ENCODE measurements at regions not wholly inside any gene's neighbourhood (a gene's known extent, or its start where the extent isn't known, plus 50 kb on each side); places are given as distances from the start of the nearest gene placed in this dataset.
A peak's percentile ranks its signal among the peaks of the same experiment; 100 is the strongest.

DNA sequence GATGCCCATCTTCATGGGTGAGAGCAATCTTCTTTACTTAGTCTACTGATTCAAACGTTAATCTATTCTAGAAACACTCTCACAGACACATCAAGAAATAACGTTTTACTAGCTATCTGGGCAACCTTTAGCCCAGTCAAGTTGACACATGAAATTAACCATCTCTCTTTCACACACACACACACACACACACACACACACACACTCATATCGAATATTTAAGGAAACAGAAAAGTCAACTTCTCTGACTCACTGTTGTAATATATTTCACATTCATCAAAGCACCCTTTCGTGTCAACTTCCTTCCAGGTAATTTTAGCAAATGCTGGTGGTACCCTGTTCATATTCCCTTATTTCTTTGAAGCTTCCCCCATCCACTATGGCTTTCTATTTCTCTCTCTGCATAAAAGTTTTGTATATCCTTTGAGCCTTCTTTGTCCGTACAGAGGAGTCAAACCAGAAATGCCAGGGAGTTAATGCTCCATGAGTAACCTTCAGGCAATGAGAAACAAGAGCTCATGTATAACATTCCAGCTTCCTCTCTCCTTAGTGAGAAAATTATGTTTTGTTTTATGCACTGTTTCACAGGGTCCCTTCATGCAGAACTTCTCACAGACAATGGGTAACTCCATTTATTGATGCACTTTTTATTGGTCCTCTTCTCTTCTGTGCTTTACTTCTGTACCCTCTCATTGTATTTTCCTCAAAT is 335.5 kb upstream of the CBLB start:
- H3K4me3 ChIP-seq (ENCODE audit: low read depth, low read length) = no peak overlapping the region
- DNase-seq (ENCODE audit: low read depth, low spot score) = no peak
- H3K27me3 ChIP-seq (ENCODE audit: control insufficient read depth, insufficient read depth, low read length) = no peaks in the 10 kb centered on the region
- TF ChIP-seq, protein P1, sequence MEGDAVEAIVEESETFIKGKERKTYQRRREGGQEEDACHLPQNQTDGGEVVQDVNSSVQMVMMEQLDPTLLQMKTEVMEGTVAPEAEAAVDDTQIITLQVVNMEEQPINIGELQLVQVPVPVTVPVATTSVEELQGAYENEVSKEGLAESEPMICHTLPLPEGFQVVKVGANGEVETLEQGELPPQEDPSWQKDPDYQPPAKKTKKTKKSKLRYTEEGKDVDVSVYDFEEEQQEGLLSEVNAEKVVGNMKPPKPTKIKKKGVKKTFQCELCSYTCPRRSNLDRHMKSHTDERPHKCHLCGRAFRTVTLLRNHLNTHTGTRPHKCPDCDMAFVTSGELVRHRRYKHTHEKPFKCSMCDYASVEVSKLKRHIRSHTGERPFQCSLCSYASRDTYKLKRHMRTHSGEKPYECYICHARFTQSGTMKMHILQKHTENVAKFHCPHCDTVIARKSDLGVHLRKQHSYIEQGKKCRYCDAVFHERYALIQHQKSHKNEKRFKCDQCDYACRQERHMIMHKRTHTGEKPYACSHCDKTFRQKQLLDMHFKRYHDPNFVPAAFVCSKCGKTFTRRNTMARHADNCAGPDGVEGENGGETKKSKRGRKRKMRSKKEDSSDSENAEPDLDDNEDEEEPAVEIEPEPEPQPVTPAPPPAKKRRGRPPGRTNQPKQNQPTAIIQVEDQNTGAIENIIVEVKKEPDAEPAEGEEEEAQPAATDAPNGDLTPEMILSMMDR (IDR thresholded peaks at IDR 0.05; ENCODE audit: low read depth, low read length) = no peak
- H3K9me3 ChIP-seq (ENCODE audit: control insufficient read depth, insufficient read depth, low read length) = peaks cover 3% of the 10 kb centered on the region; the same call in 1 of the 2 replicates
- ChIA-PET CTCF (no interaction called here), POLR2A (no interaction called here)
- H3K27ac ChIP-seq (ENCODE audit: low read depth, low read length) = no peak overlapping the region

DNA sequence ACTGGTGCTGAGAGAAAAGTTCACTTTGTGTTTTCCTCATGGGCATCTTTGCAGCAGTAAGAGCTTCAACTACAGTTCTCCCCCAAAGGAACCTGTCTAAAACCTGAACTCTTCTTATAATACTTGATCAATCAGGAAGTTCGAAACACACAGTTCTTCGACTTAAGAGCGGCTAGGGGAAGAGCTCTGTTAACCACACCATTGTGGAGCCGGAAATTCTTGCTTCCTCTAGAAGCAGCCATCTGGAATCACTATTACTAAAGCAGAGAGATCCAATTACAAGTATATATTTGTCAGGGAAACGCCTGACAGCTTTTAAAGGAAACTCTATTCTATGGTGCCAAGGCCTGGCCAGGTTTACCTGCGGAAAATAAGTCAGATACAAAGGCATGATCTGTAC is 337.3 kb upstream of the CBLB start:
- H3K27me3 ChIP-seq (ENCODE audit: control insufficient read depth, insufficient read depth, low read length) = no peaks in the 10 kb centered on the region
- H3K27ac ChIP-seq (ENCODE audit: low read depth, low read length) = no peak overlapping the region
- ChIA-PET POLR2A (no interaction called here), CTCF (no interaction called here)
- H3K9me3 ChIP-seq (ENCODE audit: control insufficient read depth, insufficient read depth, low read length) = peaks cover 3% of the 10 kb centered on the region; the same call in 1 of the 2 replicates
- no peak overlapping the region for H3K4me3 ChIP-seq (ENCODE audit: low read depth, low read length)
- TF ChIP-seq, protein P1 (IDR thresholded peaks at IDR 0.05; ENCODE audit: low read depth, low read length) = no peak
- DNase-seq (ENCODE audit: low read depth, low spot score) = no peak

DNA sequence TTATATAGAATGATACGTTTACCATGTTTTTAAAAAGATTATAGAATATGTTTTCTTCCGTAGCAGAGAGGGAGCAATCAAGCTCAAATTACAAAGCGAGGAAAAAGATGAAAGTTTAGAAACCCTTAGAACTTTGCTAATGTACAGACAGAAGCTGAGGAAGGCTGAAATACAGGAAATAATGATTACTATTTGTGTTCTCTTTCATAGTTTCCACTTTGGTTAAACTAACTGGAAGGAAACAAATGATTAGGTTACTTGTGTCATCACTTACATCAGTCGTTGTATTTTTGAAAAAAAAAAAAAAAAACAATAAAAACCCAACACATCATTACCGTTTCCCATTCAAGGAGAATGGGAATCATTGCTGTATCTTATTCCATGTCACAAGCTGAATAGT is 337.8 kb upstream of the CBLB start:
- no peaks in the 10 kb centered on the region for H3K27me3 ChIP-seq (ENCODE audit: control insufficient read depth, insufficient read depth, low read length)
- TF ChIP-seq, protein P1 (IDR thresholded peaks at IDR 0.05; ENCODE audit: low read depth, low read length) = no peak
- POLR2A ChIA-PET = no interaction called here
- CTCF ChIA-PET = no interaction called here
- H3K27ac ChIP-seq (ENCODE audit: low read depth, low read length) = no peak overlapping the region
- DNase-seq (ENCODE audit: low read depth, low spot score) = no peak
- H3K4me3 ChIP-seq (ENCODE audit: low read depth, low read length) = no peak overlapping the region
- H3K9me3 ChIP-seq (ENCODE audit: control insufficient read depth, insufficient read depth, low read length) = peaks cover 3% of the 10 kb centered on the region; the same call in 1 of the 2 replicates

DNA sequence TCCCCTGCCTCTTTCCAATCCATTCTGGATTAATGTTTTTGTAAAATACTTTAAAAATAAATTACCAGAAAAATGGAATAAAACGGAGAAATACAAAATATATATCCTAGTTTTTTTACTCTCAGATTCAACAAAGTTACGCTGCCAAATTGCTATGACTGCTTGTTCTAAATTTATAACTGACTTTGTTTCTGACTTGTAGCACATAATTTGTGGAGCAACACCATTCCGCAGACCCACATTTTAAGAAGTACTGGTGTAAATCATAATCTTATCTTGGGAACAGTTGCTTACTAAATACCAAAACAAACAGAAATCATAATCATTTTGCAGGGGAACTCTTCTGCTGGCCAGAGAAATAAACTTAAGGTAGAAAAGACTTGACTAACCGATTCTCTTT is 339.4 kb upstream of the CBLB start:
- Histone ChIP-seq H3K27ac (ENCODE audit: low read depth, low read length) (no peak overlapping the region), H3K27me3 (ENCODE audit: control insufficient read depth, insufficient read depth, low read length) (no peaks in the 10 kb centered on the region), H3K9me3 (ENCODE audit: control insufficient read depth, insufficient read depth, low read length) (peaks cover 3% of the 10 kb centered on the region; the same call in 1 of the 2 replicates), H3K4me3 (ENCODE audit: low read depth, low read length) (no peak overlapping the region)
- ChIA-PET POLR2A (no interaction called here), CTCF (no interaction called here)
- TF ChIP-seq, protein P1 (IDR thresholded peaks at IDR 0.05; ENCODE audit: low read depth, low read length) = no peak
- no peak for DNase-seq (ENCODE audit: low read depth, low spot score)

DNA sequence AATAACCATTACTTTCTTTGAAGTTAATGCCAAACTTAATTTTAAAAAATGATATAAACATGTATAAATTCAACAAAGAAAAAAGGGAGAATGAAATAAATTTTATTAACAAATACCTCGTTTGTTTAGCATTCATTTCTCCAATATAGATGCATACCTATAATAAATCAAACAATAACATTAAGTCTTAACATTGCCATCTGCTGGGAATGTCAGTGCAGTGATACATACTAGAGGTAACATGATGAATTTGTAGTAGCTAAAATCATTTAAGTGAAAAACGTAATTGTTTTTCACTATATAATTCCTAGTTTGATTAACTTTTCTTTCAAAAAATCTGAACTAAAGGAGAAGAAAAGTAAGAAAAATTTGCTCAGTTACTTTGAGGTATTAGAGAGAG is 340.2 kb upstream of the CBLB start:
- ChIA-PET POLR2A (no interaction called here), CTCF (interaction anchor here (0.9 kb wide), 1 partner anchor 525 kb away, joined by 3 read pairs; no protein-coding TSS in a partner anchor)
- Histone ChIP-seq H3K4me3 (ENCODE audit: low read depth, low read length) (no peak overlapping the region), H3K27me3 (ENCODE audit: control insufficient read depth, insufficient read depth, low read length) (no peaks in the 10 kb centered on the region), H3K27ac (ENCODE audit: low read depth, low read length) (no peak overlapping the region), H3K9me3 (ENCODE audit: control insufficient read depth, insufficient read depth, low read length) (peaks cover 3% of the 10 kb centered on the region; the same call in 1 of the 2 replicates)
- TF ChIP-seq, protein P1 (IDR thresholded peaks at IDR 0.05; ENCODE audit: low read depth, low read length) = 0 out of 2 replicates have a peak, but pooled peaks have one; percentile 16
- DNase-seq (ENCODE audit: low read depth, low spot score) = no peak
